ENCODE measurements at regions not wholly inside any gene's neighbourhood (a gene's known extent, or its start where the extent isn't known, plus 50 kb on each side); places are given as distances from the start of the nearest gene placed in this dataset.

GRCh38 chr3:72582211-72582878 lies 265.9 kb downstream of the SHQ1 start:
- ChIA-PET CTCF (no interaction called here), POLR2A (no interaction called here)
- DNase-seq (no peak), ATAC-seq (no peak)
- no peaks in the 10 kb centered on the region for H3K4me1 Mint-ChIP-seq (ENCODE audit: low read depth)
- no peak overlapping the region for H3K4me3 Mint-ChIP-seq
- H3K36me3 Mint-ChIP-seq (ENCODE audit: low read depth): no peaks in the 10 kb centered on the region
- no peaks in the 10 kb centered on the region for H3K9me3 Mint-ChIP-seq (ENCODE audit: insufficient read depth)
- H3K27ac Mint-ChIP-seq: no peak overlapping the region
- H3K27me3 Mint-ChIP-seq (ENCODE audit: low read depth): no peaks in the 10 kb centered on the region

DNA sequence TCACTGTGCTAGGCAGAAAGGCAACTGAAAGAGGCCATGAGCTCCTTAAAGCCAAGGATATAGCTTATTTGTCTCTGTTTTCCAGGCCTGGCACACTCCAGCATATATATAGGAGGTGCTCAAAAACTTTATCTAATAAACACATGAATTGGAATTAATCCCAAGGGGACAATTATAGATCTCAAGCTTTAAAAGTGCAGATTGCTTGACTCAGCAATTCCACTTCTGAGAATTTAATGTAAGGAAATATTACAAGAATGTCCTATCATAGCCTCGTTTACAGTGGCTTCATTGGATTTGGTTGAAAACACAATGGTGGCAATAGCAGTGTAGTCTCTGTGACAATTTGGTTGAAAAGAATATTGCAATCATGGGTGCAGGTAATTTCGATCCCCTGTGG lies 267.3 kb downstream of the SHQ1 start:
- no peak for ATAC-seq
- no peak for DNase-seq
- ChIA-PET CTCF (no interaction called here), POLR2A (no interaction called here)
- H3K27me3 Mint-ChIP-seq (ENCODE audit: low read depth): no peaks in the 10 kb centered on the region
- H3K36me3 Mint-ChIP-seq (ENCODE audit: low read depth): no peaks in the 10 kb centered on the region
- no peaks in the 10 kb centered on the region for H3K9me3 Mint-ChIP-seq (ENCODE audit: insufficient read depth)
- H3K27ac Mint-ChIP-seq: no peak overlapping the region
- no peaks in the 10 kb centered on the region for H3K4me1 Mint-ChIP-seq (ENCODE audit: low read depth)
- H3K4me3 Mint-ChIP-seq: no peak overlapping the region

- Mint-ChIP-seq H3K27ac (no peak overlapping the region), H3K36me3 (ENCODE audit: low read depth) (no peaks in the 10 kb centered on the region), H3K9me3 (ENCODE audit: insufficient read depth) (no peaks in the 10 kb centered on the region), H3K4me3 (no peak overlapping the region), H3K27me3 (ENCODE audit: low read depth) (no peaks in the 10 kb centered on the region), H3K4me1 (ENCODE audit: low read depth) (no peaks in the 10 kb centered on the region)
- DNase-seq (no peak), ATAC-seq (no peak)
- CTCF ChIA-PET: no interaction called here
- POLR2A ChIA-PET: no interaction called here
Observed at GRCh38 chr3:72580246-72580756, 267.9 kb downstream of the SHQ1 start.

- Mint-ChIP-seq H3K9me3 (ENCODE audit: insufficient read depth) (no peaks in the 10 kb centered on the region), H3K4me3 (no peak overlapping the region), H3K27ac (no peak overlapping the region), H3K4me1 (ENCODE audit: low read depth) (no peaks in the 10 kb centered on the region), H3K36me3 (ENCODE audit: low read depth) (no peaks in the 10 kb centered on the region), H3K27me3 (ENCODE audit: low read depth) (no peaks in the 10 kb centered on the region)
- ChIA-PET POLR2A (no interaction called here), CTCF (no interaction called here)
- ATAC-seq (no peak), DNase-seq (no peak)
Observed at GRCh38 chr3:72579581-72580245, 268.5 kb downstream of the SHQ1 start.

GRCh38 chr3:72579191-72579580 lies 269.1 kb downstream of the SHQ1 start:
- ATAC-seq (no peak), DNase-seq (no peak)
- ChIA-PET CTCF (no interaction called here), POLR2A (no interaction called here)
- Mint-ChIP-seq H3K9me3 (ENCODE audit: insufficient read depth) (no peaks in the 10 kb centered on the region), H3K4me1 (ENCODE audit: low read depth) (no peaks in the 10 kb centered on the region), H3K27ac (no peak overlapping the region), H3K36me3 (ENCODE audit: low read depth) (no peaks in the 10 kb centered on the region), H3K27me3 (ENCODE audit: low read depth) (no peaks in the 10 kb centered on the region), H3K4me3 (no peak overlapping the region)

DNA sequence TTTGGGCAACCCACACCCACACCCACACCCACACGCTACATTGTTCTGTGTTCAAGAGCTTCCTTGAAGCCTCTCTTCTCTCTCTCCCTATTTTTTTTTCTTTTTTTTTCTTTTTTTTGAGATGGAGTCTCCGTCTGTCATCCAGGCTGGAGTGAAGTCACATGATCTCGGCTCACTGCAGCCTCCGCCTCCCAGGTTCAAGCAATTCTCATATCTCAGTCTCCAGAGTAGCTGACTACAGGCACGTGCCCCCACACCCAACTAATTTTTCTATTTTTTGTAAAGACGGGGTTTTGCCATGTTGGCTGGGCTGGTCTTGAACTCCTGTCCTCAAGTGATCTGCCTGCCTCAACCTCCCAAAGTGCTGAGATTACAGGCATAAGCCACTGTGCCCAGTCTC lies 271.1 kb downstream of the SHQ1 start:
- Mint-ChIP-seq H3K4me3 (no peak overlapping the region), H3K27ac (no peak overlapping the region), H3K27me3 (ENCODE audit: low read depth) (no peaks in the 10 kb centered on the region), H3K36me3 (ENCODE audit: low read depth) (no peaks in the 10 kb centered on the region), H3K9me3 (ENCODE audit: insufficient read depth) (no peaks in the 10 kb centered on the region), H3K4me1 (ENCODE audit: low read depth) (no peaks in the 10 kb centered on the region)
- no peak for ATAC-seq
- ChIA-PET CTCF (interaction anchor here (1.1 kb wide), 1 partner anchor 21 kb away, joined by 3 read pairs; no protein-coding TSS in a partner anchor), POLR2A (no interaction called here)
- no peak for DNase-seq

DNA sequence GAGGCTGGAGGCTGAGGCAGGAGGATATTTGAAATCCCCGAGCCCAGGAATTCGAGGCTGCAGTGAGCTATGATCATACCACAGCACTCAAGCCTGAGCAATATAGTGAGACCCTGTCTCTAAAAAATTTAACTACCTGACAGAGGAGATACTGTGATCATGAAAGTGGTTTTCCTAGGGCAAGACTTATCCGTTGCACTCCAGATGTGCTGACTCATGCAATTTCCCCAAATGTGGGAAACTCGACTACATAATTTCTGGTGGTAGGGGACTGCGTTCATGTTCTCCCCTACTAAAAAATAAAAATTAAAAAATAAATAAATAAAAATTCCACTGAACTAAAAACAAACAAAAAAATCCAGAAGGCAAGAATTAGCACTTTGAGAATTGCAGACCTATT lies 271.7 kb downstream of the SHQ1 start:
- ChIA-PET CTCF (interaction anchor here (1.1 kb wide), 1 partner anchor 22 kb away, joined by 3 read pairs; no protein-coding TSS in a partner anchor), POLR2A (no interaction called here)
- ATAC-seq: no peak
- Mint-ChIP-seq H3K9me3 (ENCODE audit: insufficient read depth) (no peaks in the 10 kb centered on the region), H3K36me3 (ENCODE audit: low read depth) (no peaks in the 10 kb centered on the region), H3K4me1 (ENCODE audit: low read depth) (no peaks in the 10 kb centered on the region), H3K27me3 (ENCODE audit: low read depth) (no peaks in the 10 kb centered on the region), H3K27ac (no peak overlapping the region), H3K4me3 (no peak overlapping the region)
- no peak for DNase-seq

GRCh38 chr3:72574144-72574543 lies 274.1 kb downstream of the SHQ1 start:
- Mint-ChIP-seq H3K9me3 (ENCODE audit: insufficient read depth) (no peaks in the 10 kb centered on the region), H3K4me3 (no peak overlapping the region), H3K4me1 (ENCODE audit: low read depth) (no peaks in the 10 kb centered on the region), H3K27ac (no peak overlapping the region), H3K27me3 (ENCODE audit: low read depth) (no peaks in the 10 kb centered on the region), H3K36me3 (ENCODE audit: low read depth) (no peaks in the 10 kb centered on the region)
- DNase-seq (no peak), ATAC-seq (no peak)
- POLR2A ChIA-PET: no interaction called here
- CTCF ChIA-PET: no interaction called here

DNA sequence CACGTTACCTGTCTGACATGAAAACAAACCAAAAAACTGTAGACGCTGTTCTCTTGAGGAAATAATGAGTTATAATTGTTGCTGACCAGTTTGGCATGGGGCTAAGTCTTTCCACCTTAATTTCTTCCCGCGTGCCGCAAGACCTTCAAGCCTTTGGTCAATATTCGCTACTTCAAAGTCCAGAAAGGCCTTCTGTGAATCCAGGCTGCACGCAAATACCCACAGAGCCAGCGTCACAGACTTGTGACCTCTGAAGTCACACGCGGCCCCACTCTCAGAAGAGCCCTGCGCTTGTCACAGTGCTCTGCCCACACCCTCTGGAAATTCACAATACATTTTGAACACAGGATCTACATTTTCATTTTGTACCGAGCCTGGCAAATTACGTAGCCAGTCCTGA lies 275.2 kb downstream of the SHQ1 start:
- H3K4me1 Mint-ChIP-seq (ENCODE audit: low read depth): no peaks in the 10 kb centered on the region
- no peaks in the 10 kb centered on the region for H3K9me3 Mint-ChIP-seq (ENCODE audit: insufficient read depth)
- no peak overlapping the region for H3K27ac Mint-ChIP-seq
- no peaks in the 10 kb centered on the region for H3K27me3 Mint-ChIP-seq (ENCODE audit: low read depth)
- no peaks in the 10 kb centered on the region for H3K36me3 Mint-ChIP-seq (ENCODE audit: low read depth)
- DNase-seq: no peak
- ChIA-PET POLR2A (no interaction called here), CTCF (no interaction called here)
- ATAC-seq: no peak
- no peak overlapping the region for H3K4me3 Mint-ChIP-seq

GRCh38 chr3:72572489-72573007 lies 275.7 kb downstream of the SHQ1 start:
- POLR2A ChIA-PET: no interaction called here
- no peaks in the 10 kb centered on the region for H3K36me3 Mint-ChIP-seq (ENCODE audit: low read depth)
- no peaks in the 10 kb centered on the region for H3K9me3 Mint-ChIP-seq (ENCODE audit: insufficient read depth)
- no peak for ATAC-seq
- H3K4me3 Mint-ChIP-seq: no peak overlapping the region
- no peak for DNase-seq
- CTCF ChIA-PET: no interaction called here
- H3K27me3 Mint-ChIP-seq (ENCODE audit: low read depth): no peaks in the 10 kb centered on the region
- H3K4me1 Mint-ChIP-seq (ENCODE audit: low read depth): no peaks in the 10 kb centered on the region
- no peak overlapping the region for H3K27ac Mint-ChIP-seq

DNA sequence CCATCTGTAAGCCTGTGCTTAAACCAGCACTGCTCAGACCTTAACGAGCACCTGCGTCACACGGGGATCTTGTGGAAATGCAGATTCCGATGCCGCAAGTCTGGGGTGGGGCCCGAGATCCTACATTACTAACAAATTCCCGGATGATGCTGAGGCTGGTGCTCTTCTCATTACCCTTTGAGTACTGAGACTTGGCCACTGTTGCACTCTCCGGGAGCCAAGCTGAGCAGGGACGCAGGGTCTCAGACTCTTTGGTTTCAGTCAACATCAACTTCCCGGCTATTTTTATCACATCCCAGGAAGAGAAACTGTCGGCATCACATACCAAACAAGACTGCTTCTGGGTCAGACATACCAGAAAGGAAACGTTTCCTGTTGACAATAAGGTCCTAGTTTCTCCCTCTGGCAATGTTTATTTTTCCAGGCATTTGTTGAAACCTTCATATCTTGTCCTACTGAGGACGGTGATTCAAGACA lies 276.6 kb downstream of the SHQ1 start:
- Mint-ChIP-seq H3K36me3 (ENCODE audit: low read depth) (no peaks in the 10 kb centered on the region), H3K4me3 (no peak overlapping the region), H3K27me3 (ENCODE audit: low read depth) (no peaks in the 10 kb centered on the region), H3K9me3 (ENCODE audit: insufficient read depth) (no peaks in the 10 kb centered on the region), H3K27ac (no peak overlapping the region), H3K4me1 (ENCODE audit: low read depth) (no peaks in the 10 kb centered on the region)
- ChIA-PET CTCF (no interaction called here), POLR2A (no interaction called here)
- ATAC-seq: no peak
- DNase-seq: no peak

DNA sequence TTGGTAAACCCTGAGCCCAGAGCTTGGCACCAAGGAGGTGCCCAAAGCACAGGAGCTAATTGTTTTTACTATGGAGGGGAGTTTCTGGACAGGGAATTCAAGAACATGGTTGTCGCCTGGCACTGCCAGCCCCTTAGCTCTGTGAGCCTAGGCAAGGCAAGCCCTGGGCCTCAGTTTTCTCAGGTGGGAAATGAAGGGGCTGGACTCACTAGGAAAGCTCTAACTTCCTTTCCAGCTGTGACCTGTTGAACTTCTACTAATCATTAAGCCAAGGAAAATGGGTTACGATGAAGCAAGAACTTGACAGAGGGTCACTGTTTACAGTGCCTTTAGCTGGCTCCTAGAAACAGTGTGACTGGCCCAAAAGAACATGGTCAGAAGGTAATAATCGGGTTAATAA lies 277.2 kb downstream of the SHQ1 start:
- Mint-ChIP-seq H3K4me3 (no peak overlapping the region), H3K27me3 (ENCODE audit: low read depth) (no peaks in the 10 kb centered on the region), H3K9me3 (ENCODE audit: insufficient read depth) (no peaks in the 10 kb centered on the region), H3K4me1 (ENCODE audit: low read depth) (no peaks in the 10 kb centered on the region), H3K27ac (no peak overlapping the region), H3K36me3 (ENCODE audit: low read depth) (no peaks in the 10 kb centered on the region)
- CTCF ChIA-PET: no interaction called here
- no peak for ATAC-seq
- no peak for DNase-seq
- POLR2A ChIA-PET: no interaction called here

All from activated CD8-positive, alpha-beta T cell treated with anti-CD3 and anti-CD28 coated beads, Interleukin-2, amount 10 ng/mL, durations not matched to agents 7 days and 5 days (primary cell).